Kidney (tissue), 13 donors: ENCODE measurements at regions not wholly inside any gene's neighbourhood (a gene's known extent, or its start where the extent isn't known, plus 50 kb on each side); places are given as distances from the start of the nearest gene placed in this dataset.

Source experiments
- DNase-seq, 5 donors: peaks; one replicate each; pipeline ENCODE4 v3.0.0-alpha.2; 2013 to 2020
- FAIRE-seq: peaks from 2 replicates; lab custom pipeline; 2012; peaks lifted over from hg19 to GRCh38; lab: Jason Lieb, UNC
- H3K27ac ChIP-seq, 2 donors: one replicate each; pipeline ENCODE4 v1.7.0; 2013; ENCODE audit warnings: low read depth in 2 of 2, low read length in 2 of 2, inconsistent platforms in 1 of 2
- H3K27me3 ChIP-seq: one replicate; pipeline ENCODE4 v1.7.1; 2013; ENCODE audit warnings: low read length, inconsistent platforms; ENCODE audit not compliant: control insufficient read depth, insufficient read depth
- H3K36me3 ChIP-seq, 3 donors: one replicate each; pipeline versions ENCODE4 v1.7.0 to v1.7.1; 2013; ENCODE audit warnings: low read length in 3 of 3, control low read depth in 1 of 3, inconsistent platforms in 1 of 3; ENCODE audit not compliant: insufficient read depth in 3 of 3, control insufficient read depth in 2 of 3
- H3K4me1 ChIP-seq, 3 donors: one replicate each; pipeline versions ENCODE4 v1.7.0 to v1.7.1; 2013; ENCODE audit warnings: low read length in 3 of 3, inconsistent platforms in 1 of 3, low read depth in 1 of 3; ENCODE audit not compliant: control insufficient read depth in 2 of 3, insufficient read depth in 2 of 3
- H3K4me3 ChIP-seq, 3 donors: one replicate each; pipeline versions ENCODE4 v1.7.0 to v1.8.1; 2013; ENCODE audit warnings: low read length in 3 of 3, control low read depth in 1 of 3, inconsistent platforms in 1 of 3
- H3K9ac ChIP-seq, 3 donors: one replicate each; pipeline versions ENCODE4 v1.7.0 to v1.7.1; 2013; ENCODE audit warnings: low read length in 3 of 3, control low read depth in 1 of 3, inconsistent platforms in 1 of 3
- H3K9me3 ChIP-seq, 3 donors: one replicate each; pipeline versions ENCODE4 v1.7.0 to v1.7.1; 2013; ENCODE audit warnings: low read length in 3 of 3, control low read depth in 1 of 3, inconsistent platforms in 1 of 3; ENCODE audit not compliant: control insufficient read depth in 2 of 3, insufficient read depth in 1 of 3
- intact Hi-C: fragments of 100-400 bp; cut with DNase I; formaldehyde crosslinking; loops from one replicate; pipeline ENCODE4 v1.11.1; 2022
- TF ChIP-seq, protein P1 (sequence below): IDR thresholded peaks from 3 replicates; pipeline ENCODE4 v1.5.1; 2012; ENCODE audit warnings: mild to moderate bottlenecking, moderate library complexity, borderline replicate concordance; ENCODE audit not compliant: insufficient read depth; ENCODE audit errors: extremely low read depth
- donor health status: control.
- donor health status: control.
- donor health status: control.
- donor health status: control.
- donor health status: control.
- donor health status: DM: yes; HTN: yes; CAD: no.
- donor health status: Normal renal cell carcinoma (clear cell type).

DNA sequence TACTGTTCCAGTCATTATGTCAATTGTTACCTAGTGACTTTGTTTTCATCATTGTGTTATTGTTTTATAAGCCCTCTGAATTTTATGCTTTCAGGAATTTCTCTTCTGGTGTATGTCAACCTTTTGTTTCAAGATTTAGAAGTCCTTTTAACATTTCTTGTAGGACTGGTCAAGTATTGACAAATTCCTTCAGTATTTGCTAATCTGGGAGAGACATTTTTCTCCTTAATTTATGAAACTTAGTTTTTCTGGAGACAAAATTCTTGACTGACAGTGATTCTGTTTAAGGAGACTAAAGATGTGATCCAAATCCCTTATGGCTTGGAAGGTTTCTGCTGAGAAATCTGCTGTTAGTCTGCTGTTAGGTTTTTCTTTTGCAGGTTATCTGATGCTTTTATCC lies 84.9 kb upstream of the NT5C1B start:
- no peaks in the 10 kb centered on the region for H3K4me1 ChIP-seq
- intact Hi-C loops, result no loop called here
- FAIRE-seq (no peak), DNase-seq (no peak)
- TF ChIP-seq, protein P1, sequence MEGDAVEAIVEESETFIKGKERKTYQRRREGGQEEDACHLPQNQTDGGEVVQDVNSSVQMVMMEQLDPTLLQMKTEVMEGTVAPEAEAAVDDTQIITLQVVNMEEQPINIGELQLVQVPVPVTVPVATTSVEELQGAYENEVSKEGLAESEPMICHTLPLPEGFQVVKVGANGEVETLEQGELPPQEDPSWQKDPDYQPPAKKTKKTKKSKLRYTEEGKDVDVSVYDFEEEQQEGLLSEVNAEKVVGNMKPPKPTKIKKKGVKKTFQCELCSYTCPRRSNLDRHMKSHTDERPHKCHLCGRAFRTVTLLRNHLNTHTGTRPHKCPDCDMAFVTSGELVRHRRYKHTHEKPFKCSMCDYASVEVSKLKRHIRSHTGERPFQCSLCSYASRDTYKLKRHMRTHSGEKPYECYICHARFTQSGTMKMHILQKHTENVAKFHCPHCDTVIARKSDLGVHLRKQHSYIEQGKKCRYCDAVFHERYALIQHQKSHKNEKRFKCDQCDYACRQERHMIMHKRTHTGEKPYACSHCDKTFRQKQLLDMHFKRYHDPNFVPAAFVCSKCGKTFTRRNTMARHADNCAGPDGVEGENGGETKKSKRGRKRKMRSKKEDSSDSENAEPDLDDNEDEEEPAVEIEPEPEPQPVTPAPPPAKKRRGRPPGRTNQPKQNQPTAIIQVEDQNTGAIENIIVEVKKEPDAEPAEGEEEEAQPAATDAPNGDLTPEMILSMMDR, result no peak
- peaks cover 0 to 7% (median 0%) of the 10 kb centered on the region in 3 donors for H3K9me3 ChIP-seq
- no peak overlapping the region for H3K27ac ChIP-seq
- H3K27me3 ChIP-seq, result no peaks in the 10 kb centered on the region
- H3K36me3 ChIP-seq, result no peaks in the 10 kb centered on the region
- no peak overlapping the region for H3K9ac ChIP-seq
- no peak overlapping the region for H3K4me3 ChIP-seq

DNA sequence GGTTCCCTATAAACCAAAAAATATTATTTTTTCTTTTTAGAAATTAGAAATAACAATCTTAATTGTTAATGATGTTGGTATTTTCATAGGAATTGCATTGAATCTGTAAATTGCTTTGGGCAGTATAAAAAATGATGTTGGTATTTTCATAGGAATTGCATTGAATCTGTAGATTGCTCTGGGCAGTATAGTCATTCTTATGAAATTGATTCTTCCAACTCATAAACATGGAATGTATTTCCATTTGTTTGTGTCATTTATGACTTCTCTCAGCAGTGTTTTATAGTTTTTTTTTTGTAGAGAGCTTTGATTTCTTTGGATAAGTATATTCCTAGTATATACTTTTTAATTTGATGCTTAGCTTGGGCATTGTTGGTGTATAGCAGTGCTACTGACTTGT lies 82.0 kb upstream of the NT5C1B start:
- H3K27ac ChIP-seq, result no peak overlapping the region
- intact Hi-C loops, result no loop called here
- TF ChIP-seq, protein P1, result no peak
- no peaks in the 10 kb centered on the region for H3K4me1 ChIP-seq
- FAIRE-seq, result no peak
- peaks cover 0 to 7% (median 0%) of the 10 kb centered on the region in 3 donors for H3K9me3 ChIP-seq
- H3K4me3 ChIP-seq, result no peak overlapping the region
- DNase-seq, result no peak
- H3K36me3 ChIP-seq, result no peaks in the 10 kb centered on the region
- H3K27me3 ChIP-seq, result no peaks in the 10 kb centered on the region
- no peak overlapping the region for H3K9ac ChIP-seq

DNA sequence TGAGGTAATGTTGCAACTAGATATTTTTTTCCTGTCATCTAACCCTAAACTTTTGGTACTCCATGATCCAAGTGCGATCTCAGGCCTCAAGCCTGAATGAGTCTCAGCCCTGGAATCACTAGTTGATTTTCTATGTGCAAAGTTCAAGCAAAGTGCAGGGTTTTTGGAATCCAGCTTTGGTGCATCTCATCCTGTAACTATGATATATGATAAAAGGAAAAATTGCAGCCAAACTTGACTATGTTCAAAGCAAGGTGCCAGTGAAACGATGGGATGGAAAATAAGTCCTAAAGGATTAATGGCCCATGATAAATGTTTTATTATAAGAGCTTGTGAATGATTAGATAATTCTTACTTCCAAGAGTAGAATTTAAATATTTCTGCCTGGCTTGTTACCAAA lies 78.9 kb upstream of the NT5C1B start:
- Histone ChIP-seq H3K4me3 (no peak overlapping the region), H3K9me3 (no peaks in the 10 kb centered on the region), H3K4me1 (no peaks in the 10 kb centered on the region), H3K9ac (no peak overlapping the region), H3K27ac (no peak overlapping the region), H3K27me3 (no peaks in the 10 kb centered on the region), H3K36me3 (no peaks in the 10 kb centered on the region)
- intact Hi-C loops, result no loop called here
- FAIRE-seq (no peak), DNase-seq (no peak)
- TF ChIP-seq, protein P1, result no peak

DNA sequence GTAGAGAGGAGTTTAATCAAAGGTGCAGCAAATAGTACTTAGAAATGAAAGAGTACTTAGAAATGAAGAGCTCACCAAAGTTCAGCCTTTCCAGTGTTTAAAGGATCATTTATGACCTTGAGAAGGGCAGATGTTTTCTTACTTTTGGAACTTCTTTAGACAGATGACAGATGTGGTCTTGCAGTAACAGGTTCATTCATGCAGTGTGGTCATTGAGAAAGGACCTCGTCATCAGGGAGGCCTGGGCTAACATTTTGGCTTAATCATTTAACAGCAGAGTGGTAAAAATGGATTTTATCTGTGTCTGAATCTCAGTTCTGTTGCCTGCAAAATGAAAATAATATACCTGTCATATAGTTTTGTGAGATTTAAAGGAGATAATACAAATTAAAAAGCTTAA lies 75.1 kb upstream of the NT5C1B start:
- Histone ChIP-seq H3K9ac (no peak overlapping the region), H3K27ac (no peak overlapping the region), H3K4me3 (no peak overlapping the region), H3K36me3 (no peaks in the 10 kb centered on the region), H3K9me3 (no peaks in the 10 kb centered on the region), H3K4me1 (no peaks in the 10 kb centered on the region), H3K27me3 (no peaks in the 10 kb centered on the region)
- FAIRE-seq, result no peak
- intact Hi-C loops, result no loop called here
- DNase-seq, result no peak
- TF ChIP-seq, protein P1, result no peak
